Stimulated activated naive CD8-positive, alpha-beta T cell treated with anti-CD3 and anti-CD28 coated beads, Interleukin-15, amount 100 ng/mL, for 72 hours (primary cell): ENCODE measurements at regions not wholly inside any gene's neighbourhood (a gene's known extent, or its start where the extent isn't known, plus 50 kb on each side); places are given as distances from the start of the nearest gene placed in this dataset.
"Not testable (repeated sequence)": the region's sequence is repeated elsewhere in the genome, so short reads cannot be mapped to it uniquely, and the experiment has no call there.

ENCODE experiments used
- ATAC-seq: fragments of 150-1000 bp; cut with Tn5 transposase; 2 replicates; pipeline ENCODE4 v1.10.0; 2021; ENCODE audit warnings: mild to moderate bottlenecking, moderate library complexity
- DNase-seq, 2 donors: peaks; one replicate each; pipeline ENCODE4 v3.0.0; 2021 to 2022
- H3K27ac Mint-ChIP-seq, 2 donors: one replicate each; pipeline ENCODE4 v1.8.0; 2022; ENCODE audit warnings: mild to moderate bottlenecking in 2 of 2, mixed read lengths in 2 of 2, moderate library complexity in 2 of 2
- H3K27me3 Mint-ChIP-seq: one replicate; pipeline ENCODE4 v1.8.0; 2022; ENCODE audit warnings: mixed read lengths
- H3K4me1 Mint-ChIP-seq: one replicate; pipeline ENCODE4 v1.8.0; 2022; ENCODE audit warnings: mild to moderate bottlenecking, mixed read lengths
- H3K4me3 Mint-ChIP-seq, 2 donors: one replicate each; pipeline ENCODE4 v1.8.0; 2022; ENCODE audit warnings: mild to moderate bottlenecking in 2 of 2, mixed read lengths in 2 of 2, moderate library complexity in 1 of 2
- H3K9me3 Mint-ChIP-seq, 2 donors: one replicate each; pipeline ENCODE4 v1.8.0; 2022; ENCODE audit warnings: mixed read lengths in 2 of 2

- Mint-ChIP-seq H3K27ac (no peak overlapping the region), H3K4me1 (peaks cover 13% of the 10 kb centered on the region), H3K4me3 (no peak overlapping the region), H3K9me3 (no peaks in the 10 kb centered on the region), H3K27me3 (no peaks in the 10 kb centered on the region)
- DNase-seq, result no peak
- ATAC-seq, result no peak
Observed at GRCh38 chr1:168835791-168836190, 106.8 kb upstream of the DPT start.

- Mint-ChIP-seq H3K4me3 (no peak overlapping the region), H3K27me3 (no peaks in the 10 kb centered on the region), H3K4me1 (peaks cover 13% of the 10 kb centered on the region), H3K27ac (no peak overlapping the region), H3K9me3 (no peaks in the 10 kb centered on the region)
- ATAC-seq (no peak), DNase-seq (no peak)
Observed at GRCh38 chr1:168836469-168836868, 107.5 kb upstream of the DPT start.

- peaks cover 13% of the 10 kb centered on the region for H3K4me1 Mint-ChIP-seq
- H3K9me3 Mint-ChIP-seq, result not testable (repeated sequence)
Observed at GRCh38 chr1:168837230-168837629, 108.2 kb upstream of the DPT start.

GRCh38 chr1:168842306-168842705 lies 113.3 kb upstream of the DPT start:
- ATAC-seq, result no peak
- Mint-ChIP-seq H3K27ac (no peak overlapping the region), H3K4me3 (no peak overlapping the region), H3K27me3 (peaks cover 7% of the 10 kb centered on the region), H3K4me1 (no peaks in the 10 kb centered on the region), H3K9me3 (no peaks in the 10 kb centered on the region)
- no peak for DNase-seq

More at GRCh38 chr1:168837230-168837629, 108.2 kb upstream of the DPT start:
- H3K27ac Mint-ChIP-seq, ATAC-seq, H3K4me3 Mint-ChIP-seq, DNase-seq, H3K27me3 Mint-ChIP-seq: not testable (repeated sequence)

- Mint-ChIP-seq H3K27me3 (peaks cover 7% of the 10 kb centered on the region), H3K4me3 (no peak overlapping the region), H3K9me3 (no peaks in the 10 kb centered on the region), H3K4me1 (no peaks in the 10 kb centered on the region), H3K27ac (no peak overlapping the region)
- ATAC-seq (no peak), DNase-seq (no peak)
Observed at GRCh38 chr1:168842916-168843315, 113.9 kb upstream of the DPT start.

- no peak for DNase-seq
- Mint-ChIP-seq H3K4me1 (no peaks in the 10 kb centered on the region), H3K9me3 (no peaks in the 10 kb centered on the region), H3K4me3 (no peak overlapping the region), H3K27me3 (peaks cover 7% of the 10 kb centered on the region), H3K27ac (no peak overlapping the region)
- no peak for ATAC-seq
Observed at GRCh38 chr1:168843401-168843800, 114.4 kb upstream of the DPT start.

- no peak for DNase-seq
- no peaks in the 10 kb centered on the region for H3K4me1 Mint-ChIP-seq
Observed at GRCh38 chr1:168843950-168844349, 114.9 kb upstream of the DPT start.

GRCh38 chr1:168845140-168845539 lies 116.1 kb upstream of the DPT start:
- no peaks in the 10 kb centered on the region for H3K9me3 Mint-ChIP-seq
- no peak overlapping the region for H3K4me3 Mint-ChIP-seq
- peaks cover 7% of the 10 kb centered on the region for H3K27me3 Mint-ChIP-seq
- H3K27ac Mint-ChIP-seq, result no peak overlapping the region
- H3K4me1 Mint-ChIP-seq, result no peaks in the 10 kb centered on the region
- no peak for ATAC-seq
- DNase-seq, result no peak

More at GRCh38 chr1:168843950-168844349, 114.9 kb upstream of the DPT start:
- H3K27ac Mint-ChIP-seq, result no peak overlapping the region
- H3K9me3 Mint-ChIP-seq, result no peaks in the 10 kb centered on the region
- peaks cover 7% of the 10 kb centered on the region for H3K27me3 Mint-ChIP-seq
- no peak for ATAC-seq
- no peak overlapping the region for H3K4me3 Mint-ChIP-seq

- no peak overlapping the region for H3K4me3 Mint-ChIP-seq
- no peak for ATAC-seq
- peaks cover 0 to 5% of the 10 kb centered on the region in 2 donors for H3K9me3 Mint-ChIP-seq
- H3K4me1 Mint-ChIP-seq, result no peaks in the 10 kb centered on the region
- H3K27ac Mint-ChIP-seq, result no peak overlapping the region
- H3K27me3 Mint-ChIP-seq, result peaks cover 12% of the 10 kb centered on the region
- DNase-seq, result no peak
Observed at GRCh38 chr1:168848051-168848450, 119.0 kb upstream of the DPT start.

GRCh38 chr1:168861421-168862004 lies 132.5 kb upstream of the DPT start:
- Mint-ChIP-seq H3K4me3 (no peak overlapping the region), H3K27me3 (no peaks in the 10 kb centered on the region), H3K27ac (no peak overlapping the region), H3K4me1 (no peaks in the 10 kb centered on the region), H3K9me3 (peaks cover 8 to 25% of the 10 kb centered on the region in 2 donors)
- ATAC-seq (no peak), DNase-seq (no peak)

- Mint-ChIP-seq H3K27ac (peak overlapping the region in 1 of 2 donors; percentile 11), H3K4me3 (no peak overlapping the region), H3K27me3 (no peaks in the 10 kb centered on the region), H3K4me1 (peaks cover 6% of the 10 kb centered on the region), H3K9me3 (peaks cover 8 to 31% of the 10 kb centered on the region in 2 donors)
- no peak for DNase-seq
- ATAC-seq, result no peak
Observed at GRCh38 chr1:168863772-168864171, 134.8 kb upstream of the DPT start.

GRCh38 chr1:168864266-168864665 lies 135.3 kb upstream of the DPT start:
- peaks cover 8 to 26% of the 10 kb centered on the region in 2 donors for H3K9me3 Mint-ChIP-seq
- DNase-seq, result no peak
- peaks cover 6% of the 10 kb centered on the region for H3K4me1 Mint-ChIP-seq
- H3K4me3 Mint-ChIP-seq, result no peak overlapping the region
- no peak overlapping the region for H3K27ac Mint-ChIP-seq
- no peak for ATAC-seq
- no peaks in the 10 kb centered on the region for H3K27me3 Mint-ChIP-seq

GRCh38 chr1:168865850-168866620 lies 137.0 kb upstream of the DPT start:
- peaks cover 6% of the 10 kb centered on the region for H3K4me1 Mint-ChIP-seq
- ATAC-seq, result peak; percentile 40
- no peak overlapping the region for H3K4me3 Mint-ChIP-seq
- H3K27me3 Mint-ChIP-seq, result no peaks in the 10 kb centered on the region
- no peak for DNase-seq
- peaks cover 8 to 20% of the 10 kb centered on the region in 2 donors for H3K9me3 Mint-ChIP-seq
- H3K27ac Mint-ChIP-seq, result no peak overlapping the region

GRCh38 chr1:168867941-168868634 lies 139.1 kb upstream of the DPT start:
- H3K27me3 Mint-ChIP-seq, result no peaks in the 10 kb centered on the region
- DNase-seq, result no peak
- peaks cover 6% of the 10 kb centered on the region for H3K4me1 Mint-ChIP-seq
- no peak overlapping the region for H3K4me3 Mint-ChIP-seq
- peaks cover 8 to 20% of the 10 kb centered on the region in 2 donors for H3K9me3 Mint-ChIP-seq
- ATAC-seq, result no peak
- H3K27ac Mint-ChIP-seq, result no peak overlapping the region

GRCh38 chr1:168871531-168871930 lies 142.5 kb upstream of the DPT start:
- no peak overlapping the region for H3K4me3 Mint-ChIP-seq
- no peak for ATAC-seq

GRCh38 chr1:168875831-168876230 lies 146.8 kb upstream of the DPT start:
- ATAC-seq (no peak), DNase-seq (no peak)
- no peak overlapping the region for H3K27ac Mint-ChIP-seq
- no peaks in the 10 kb centered on the region for H3K9me3 Mint-ChIP-seq
- no peaks in the 10 kb centered on the region for H3K4me1 Mint-ChIP-seq
- no peaks in the 10 kb centered on the region for H3K27me3 Mint-ChIP-seq
- no peak overlapping the region for H3K4me3 Mint-ChIP-seq

More at GRCh38 chr1:168871531-168871930, 142.5 kb upstream of the DPT start:
- Mint-ChIP-seq H3K4me1 (peaks cover 6% of the 10 kb centered on the region), H3K27ac (no peak overlapping the region), H3K9me3 (peaks cover 0 to 7% of the 10 kb centered on the region in 2 donors), H3K27me3 (no peaks in the 10 kb centered on the region)
- no peak for DNase-seq
